NCI-H1092 (cell line): ENCODE measurements at regions not wholly inside any gene's neighbourhood (a gene's known extent, or its start where the extent isn't known, plus 50 kb on each side); places are given as distances from the start of the nearest gene placed in this dataset.

Experiments
- DNase-seq: peaks from one replicate; lab custom pipeline; 2025; lab: John Stamatoyannopoulos, UW

DNA sequence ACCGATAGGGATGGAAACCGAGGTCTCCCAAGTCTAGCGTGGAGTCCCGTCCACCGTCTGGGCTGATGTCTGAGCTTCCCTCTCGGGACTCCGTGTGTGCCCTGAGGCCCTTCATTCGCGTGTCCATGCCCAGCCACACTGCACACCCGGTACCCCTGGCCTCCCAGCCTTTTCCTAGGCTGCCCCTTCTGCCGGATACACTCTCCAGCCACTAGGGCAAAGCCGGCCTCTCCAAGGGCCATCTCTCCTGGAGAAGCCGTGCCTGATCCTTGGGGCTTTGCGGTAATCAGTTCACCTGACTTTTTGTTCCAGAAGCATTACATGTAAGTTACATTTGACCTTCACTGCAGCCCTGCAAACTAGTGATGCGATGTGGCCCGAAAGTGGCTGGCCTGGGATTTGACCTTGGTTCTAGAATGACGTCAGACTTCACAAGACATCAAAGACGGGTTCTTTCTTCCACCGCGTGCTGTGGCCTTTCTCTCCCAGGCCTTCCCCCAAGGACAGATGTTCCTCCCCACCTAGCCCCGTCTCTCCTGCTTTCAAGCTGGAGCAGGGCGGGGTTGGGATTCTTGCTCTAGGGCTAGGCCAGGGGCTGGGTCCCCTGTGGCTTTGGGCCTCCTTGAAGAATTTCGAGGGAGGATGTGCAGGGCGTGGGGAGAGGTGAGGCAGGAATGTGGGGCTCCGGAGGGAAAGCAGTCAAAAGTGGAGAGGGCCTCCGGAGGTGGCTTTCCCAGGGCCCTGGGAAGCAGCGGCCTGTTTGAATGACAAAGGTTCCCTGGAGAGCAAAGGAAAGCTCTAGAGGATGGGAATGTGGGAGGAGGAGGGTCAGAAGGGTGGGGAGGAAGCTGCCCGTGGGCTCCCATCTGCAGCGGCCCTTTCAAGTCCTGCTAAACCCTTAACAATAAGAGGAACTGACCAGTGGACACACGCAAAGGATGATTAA is 49.7 kb upstream of the SLC2A1 start:
- DNase-seq, result no peak
